ENCODE measurements at regions not wholly inside any gene's neighbourhood (a gene's known extent, or its start where the extent isn't known, plus 50 kb on each side); places are given as distances from the start of the nearest gene placed in this dataset.
"Not testable (repeated sequence)": the region's sequence is repeated elsewhere in the genome, so short reads cannot be mapped to it uniquely, and the experiment has no call there.

GRCh38 chr5:91493086-91493485 is 110.0 kb upstream of the ARRDC3 start:
- DNase-seq (ENCODE audit: low read depth): no peak

GRCh38 chr5:91491229-91491628 is 108.1 kb upstream of the ARRDC3 start:
- DNase-seq (ENCODE audit: low read depth): no peak

GRCh38 chr5:91490316-91490715 is 107.2 kb upstream of the ARRDC3 start:
- DNase-seq (ENCODE audit: low read depth): no peak

- no peak for DNase-seq (ENCODE audit: low read depth)
These were observed 104.3 kb upstream of the ARRDC3 start for GRCh38 chr5:91487420-91487819.

- DNase-seq (ENCODE audit: low read depth): no peak
These were observed 103.5 kb upstream of the ARRDC3 start for GRCh38 chr5:91486638-91487037.

- DNase-seq (ENCODE audit: low read depth): no peak
These were observed 101.5 kb upstream of the ARRDC3 start for GRCh38 chr5:91484662-91485061.

- not testable (repeated sequence) for DNase-seq (ENCODE audit: low read depth)
These were observed 96.3 kb upstream of the ARRDC3 start for GRCh38 chr5:91479376-91479775.

GRCh38 chr5:91478096-91478495 is 95.0 kb upstream of the ARRDC3 start:
- no peak for DNase-seq (ENCODE audit: low read depth)

- no peak for DNase-seq (ENCODE audit: low read depth)
These were observed 94.3 kb upstream of the ARRDC3 start for GRCh38 chr5:91477408-91477807.

- no peak for DNase-seq (ENCODE audit: low read depth)
These were observed 91.1 kb upstream of the ARRDC3 start for GRCh38 chr5:91474201-91474600.

- DNase-seq (ENCODE audit: low read depth): no peak
These were observed 89.5 kb upstream of the ARRDC3 start for GRCh38 chr5:91472631-91473030.

GRCh38 chr5:91469517-91470165 is 86.5 kb upstream of the ARRDC3 start:
- no peak for DNase-seq (ENCODE audit: low read depth)

- DNase-seq (ENCODE audit: low read depth): no peak
These were observed 85.7 kb upstream of the ARRDC3 start for GRCh38 chr5:91468651-91469422.

GRCh38 chr5:91464886-91465646 is 81.9 kb upstream of the ARRDC3 start:
- DNase-seq (ENCODE audit: low read depth): no peak

GRCh38 chr5:91457681-91458058 is 74.6 kb upstream of the ARRDC3 start:
- no peak for DNase-seq (ENCODE audit: low read depth)

GRCh38 chr5:91456928-91457680 is 74.0 kb upstream of the ARRDC3 start:
- DNase-seq (ENCODE audit: low read depth): no peak

GRCh38 chr5:91449083-91449482 is 66.0 kb upstream of the ARRDC3 start:
- no peak for DNase-seq (ENCODE audit: low read depth)

GRCh38 chr5:91448079-91448478 is 65.0 kb upstream of the ARRDC3 start:
- not testable (repeated sequence) for DNase-seq (ENCODE audit: low read depth)

GRCh38 chr5:91446880-91447279 is 63.8 kb upstream of the ARRDC3 start:
- not testable (repeated sequence) for DNase-seq (ENCODE audit: low read depth)

GRCh38 chr5:91443761-91444467 is 60.8 kb upstream of the ARRDC3 start:
- no peak for DNase-seq (ENCODE audit: low read depth)

GRCh38 chr5:91443023-91443422 is 59.9 kb upstream of the ARRDC3 start:
- DNase-seq (ENCODE audit: low read depth): no peak

- no peak for DNase-seq (ENCODE audit: low read depth)
These were observed 58.0 kb upstream of the ARRDC3 start for GRCh38 chr5:91441082-91441481.

All from fibroblast of the conjunctiva (primary cell).